A549 (cell line): ENCODE measurements at regions not wholly inside any gene's neighbourhood (a gene's known extent, or its start where the extent isn't known, plus 50 kb on each side); places are given as distances from the start of the nearest gene placed in this dataset.

Experiments
- CHD2 ChIP-seq: fragments of 150-350 bp; IDR thresholded peaks from 2 replicates; pipeline ENCODE4 v1.6.1; 2014; ENCODE audit warnings: low read length; ENCODE audit not compliant: partially characterized antibody
- CHD4 ChIP-seq: fragments of 200-600 bp; sonication (generic); IDR thresholded peaks from 2 replicates; pipeline ENCODE4 v1.6.1; 2016; ENCODE audit warnings: antibody characterized with exemption, mild to moderate bottlenecking, borderline replicate concordance
- EP300 ChIP-seq, 2 experiments: fragments of >200 bp; sonication (Bioruptor Twin); formaldehyde crosslinking; IDR thresholded peaks; 2 replicates in 1 of 2; 3 replicates in 1 of 2; pipeline ENCODE4 v1.6.1; 2016 to 2017
- ESRRA ChIP-seq: fragments of 150-350 bp; IDR thresholded peaks from 2 replicates; pipeline ENCODE4 v1.6.1; 2014; ENCODE audit warnings: mild to moderate bottlenecking, low read length, borderline replicate concordance
- RNF2 ChIP-seq: fragments of 200-600 bp; sonication (generic); IDR thresholded peaks from 2 replicates; pipeline ENCODE4 v1.6.1; 2016; ENCODE audit warnings: low read depth, mild to moderate bottlenecking, antibody characterized with exemption, moderate library complexity, borderline replicate concordance
- TF ChIP-seq, protein P1 (sequence below): fragments of >200 bp; sonication (Bioruptor Twin); formaldehyde crosslinking; IDR thresholded peaks from 3 replicates; pipeline ENCODE4 v1.5.1; 2016

DNA sequence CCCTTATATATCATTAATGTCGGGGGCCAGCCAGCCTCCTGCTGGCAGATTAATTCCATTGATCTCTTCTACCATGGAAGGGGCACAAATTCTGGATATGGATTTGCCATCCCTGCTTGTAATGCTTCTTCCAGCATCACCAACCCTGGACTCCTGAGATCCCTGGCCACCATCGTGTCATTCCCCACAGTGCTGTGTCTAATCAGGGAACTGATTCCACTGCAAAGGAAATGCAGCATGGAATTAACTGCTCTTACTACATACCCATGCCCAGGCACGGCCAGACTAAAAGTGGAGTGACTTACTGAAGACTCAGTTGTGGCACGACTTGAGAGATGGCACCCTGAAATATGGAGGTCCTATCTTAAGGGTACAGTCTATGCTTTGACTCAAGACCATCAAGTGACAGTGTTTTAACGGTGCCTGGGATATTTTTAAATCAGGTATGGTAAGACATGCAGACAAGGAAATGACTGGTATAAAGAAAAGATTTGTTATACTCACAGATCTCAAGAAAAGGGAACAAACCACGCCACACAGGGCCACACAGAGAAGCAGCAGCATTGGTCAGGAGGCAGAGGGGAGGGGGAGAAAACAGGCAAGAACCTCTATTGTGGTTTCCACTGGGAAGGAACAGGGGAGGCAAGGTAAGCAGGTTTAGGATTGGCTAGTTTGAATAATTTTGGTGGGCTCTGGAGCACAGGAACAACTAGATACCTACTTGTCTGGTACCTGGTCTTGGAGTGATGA lies 65.1 kb downstream of the IGLL5 start:
- no peak for TF ChIP-seq CHD4
- TF ChIP-seq ESRRA = no peak
- TF ChIP-seq, protein P1, sequence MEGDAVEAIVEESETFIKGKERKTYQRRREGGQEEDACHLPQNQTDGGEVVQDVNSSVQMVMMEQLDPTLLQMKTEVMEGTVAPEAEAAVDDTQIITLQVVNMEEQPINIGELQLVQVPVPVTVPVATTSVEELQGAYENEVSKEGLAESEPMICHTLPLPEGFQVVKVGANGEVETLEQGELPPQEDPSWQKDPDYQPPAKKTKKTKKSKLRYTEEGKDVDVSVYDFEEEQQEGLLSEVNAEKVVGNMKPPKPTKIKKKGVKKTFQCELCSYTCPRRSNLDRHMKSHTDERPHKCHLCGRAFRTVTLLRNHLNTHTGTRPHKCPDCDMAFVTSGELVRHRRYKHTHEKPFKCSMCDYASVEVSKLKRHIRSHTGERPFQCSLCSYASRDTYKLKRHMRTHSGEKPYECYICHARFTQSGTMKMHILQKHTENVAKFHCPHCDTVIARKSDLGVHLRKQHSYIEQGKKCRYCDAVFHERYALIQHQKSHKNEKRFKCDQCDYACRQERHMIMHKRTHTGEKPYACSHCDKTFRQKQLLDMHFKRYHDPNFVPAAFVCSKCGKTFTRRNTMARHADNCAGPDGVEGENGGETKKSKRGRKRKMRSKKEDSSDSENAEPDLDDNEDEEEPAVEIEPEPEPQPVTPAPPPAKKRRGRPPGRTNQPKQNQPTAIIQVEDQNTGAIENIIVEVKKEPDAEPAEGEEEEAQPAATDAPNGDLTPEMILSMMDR = no peak
- no peak for TF ChIP-seq CHD2
- no peak for TF ChIP-seq EP300 (IDR thresholded peaks at IDR 0.05)
- no peak for TF ChIP-seq RNF2
